Ectodermal cell (in vitro differentiated cells): ENCODE measurements at regions not wholly inside any gene's neighbourhood (a gene's known extent, or its start where the extent isn't known, plus 50 kb on each side); places are given as distances from the start of the nearest gene placed in this dataset.

Experiments
- H3K27ac ChIP-seq: 2 replicates; pipeline ENCODE4 v1.7.0; 2013; ENCODE audit warnings: mild to moderate bottlenecking, low read depth, low read length; ENCODE audit not compliant: insufficient read depth, poor library complexity, severe bottlenecking
- H3K27me3 ChIP-seq: 2 replicates; pipeline ENCODE4 v1.7.0; 2013; ENCODE audit warnings: mild to moderate bottlenecking, low read length; ENCODE audit not compliant: insufficient read depth, control insufficient read depth, poor library complexity, severe bottlenecking
- H3K36me3 ChIP-seq: one replicate; pipeline ENCODE4 v1.7.0; 2013; ENCODE audit warnings: low read length; ENCODE audit not compliant: control insufficient read depth, insufficient read depth
- H3K4me1 ChIP-seq: one replicate; pipeline ENCODE4 v1.7.0; 2013; ENCODE audit warnings: low read length; ENCODE audit not compliant: control insufficient read depth, insufficient read depth
- H3K4me3 ChIP-seq: 2 replicates; pipeline ENCODE4 v1.7.0; 2013; ENCODE audit warnings: low read depth, low read length, control low read depth; ENCODE audit not compliant: insufficient read depth
- H3K9me3 ChIP-seq: 2 replicates; pipeline ENCODE4 v1.7.0; 2013; ENCODE audit warnings: mild to moderate bottlenecking, low read length, moderate library complexity; ENCODE audit not compliant: control insufficient read depth
- WGBS, 2 experiments: methylation state at CpG; one replicate each; pipeline ENCODE4 v1.1.7; 2013; ENCODE audit warnings: missing lambda C conversion rate in 2 of 2; 5-methylcytosine and 5-hydroxymethylcytosine counted together

GRCh38 chr12:124404162-124404784 lies 109.4 kb downstream of the RFLNA start:
- no peak overlapping the region for H3K4me3 ChIP-seq
- H3K9me3 ChIP-seq, result no peaks in the 10 kb centered on the region
- peaks cover 34% of the 10 kb centered on the region for H3K4me1 ChIP-seq
- no peak overlapping the region for H3K27ac ChIP-seq
- H3K36me3 ChIP-seq, result peaks cover 1% of the 10 kb centered on the region
- WGBS, 2 experiments, result 89% methylated on average over 17 of the region's 17 CpGs
- H3K27me3 ChIP-seq, result no peaks in the 10 kb centered on the region

- H3K36me3 ChIP-seq, result peaks cover 5% of the 10 kb centered on the region
- H3K4me3 ChIP-seq, result no peak overlapping the region
- no peak overlapping the region for H3K27ac ChIP-seq
- no peaks in the 10 kb centered on the region for H3K9me3 ChIP-seq
- peaks cover 34% of the 10 kb centered on the region for H3K4me1 ChIP-seq
- 82 to 83% methylated on average over 9 of the region's 9 CpGs for WGBS, 2 experiments
- no peaks in the 10 kb centered on the region for H3K27me3 ChIP-seq
These were observed 108.4 kb downstream of the RFLNA start for GRCh38 chr12:124403273-124403672.

- H3K4me1 ChIP-seq, result peaks cover 34% of the 10 kb centered on the region
- WGBS, 2 experiments, result 48 to 50% methylated on average over 23 of the region's 23 CpGs
- H3K27ac ChIP-seq, result peak overlapping the region; percentile 50
- H3K27me3 ChIP-seq, result no peaks in the 10 kb centered on the region
- H3K36me3 ChIP-seq, result peaks cover 5% of the 10 kb centered on the region
- H3K4me3 ChIP-seq, result no peak overlapping the region
- no peaks in the 10 kb centered on the region for H3K9me3 ChIP-seq
These were observed 107.6 kb downstream of the RFLNA start for GRCh38 chr12:124402248-124403066.

- H3K27ac ChIP-seq, result peak overlapping the region; percentile 36
- H3K4me3 ChIP-seq, result no peak overlapping the region
- H3K27me3 ChIP-seq, result no peaks in the 10 kb centered on the region
- H3K9me3 ChIP-seq, result no peaks in the 10 kb centered on the region
- peaks cover 5% of the 10 kb centered on the region for H3K36me3 ChIP-seq
- H3K4me1 ChIP-seq, result peaks cover 34% of the 10 kb centered on the region
- 75 to 76% methylated on average over 15 of the region's 15 CpGs for WGBS, 2 experiments
These were observed 106.9 kb downstream of the RFLNA start for GRCh38 chr12:124401704-124402221.

GRCh38 chr12:124400124-124400523 lies 105.2 kb downstream of the RFLNA start:
- Histone ChIP-seq H3K27me3 (no peaks in the 10 kb centered on the region), H3K4me1 (peaks cover 32% of the 10 kb centered on the region), H3K9me3 (no peaks in the 10 kb centered on the region), H3K4me3 (no peak overlapping the region), H3K27ac (no peak overlapping the region), H3K36me3 (peaks cover 5% of the 10 kb centered on the region)
- WGBS, 2 experiments, result 96 to 97% methylated on average over 10 of the region's 10 CpGs

- peaks cover 5% of the 10 kb centered on the region for H3K36me3 ChIP-seq
- H3K9me3 ChIP-seq, result no peaks in the 10 kb centered on the region
- H3K27me3 ChIP-seq, result no peaks in the 10 kb centered on the region
- H3K4me3 ChIP-seq, result no peak overlapping the region
- 56 to 62% methylated on average over 11 of the region's 11 CpGs for WGBS, 2 experiments
- peaks cover 27% of the 10 kb centered on the region for H3K4me1 ChIP-seq
- no peak overlapping the region for H3K27ac ChIP-seq
These were observed 104.7 kb downstream of the RFLNA start for GRCh38 chr12:124399622-124400021.

GRCh38 chr12:124398578-124399227 lies 103.8 kb downstream of the RFLNA start:
- H3K27me3 ChIP-seq, result no peaks in the 10 kb centered on the region
- H3K27ac ChIP-seq, result no peak overlapping the region
- no peaks in the 10 kb centered on the region for H3K9me3 ChIP-seq
- WGBS, 2 experiments, result 92 to 93% methylated on average over 15 of the region's 15 CpGs
- H3K4me3 ChIP-seq, result no peak overlapping the region
- peaks cover 23% of the 10 kb centered on the region for H3K4me1 ChIP-seq
- H3K36me3 ChIP-seq, result peaks cover 5% of the 10 kb centered on the region

GRCh38 chr12:124397807-124398577 lies 103.1 kb downstream of the RFLNA start:
- peaks cover 5% of the 10 kb centered on the region for H3K36me3 ChIP-seq
- H3K9me3 ChIP-seq, result no peaks in the 10 kb centered on the region
- no peak overlapping the region for H3K4me3 ChIP-seq
- no peaks in the 10 kb centered on the region for H3K27me3 ChIP-seq
- H3K4me1 ChIP-seq, result peaks cover 25% of the 10 kb centered on the region
- WGBS, 2 experiments, result 92 to 94% methylated on average over 22 of the region's 22 CpGs
- no peak overlapping the region for H3K27ac ChIP-seq

GRCh38 chr12:124397399-124397679 lies 102.4 kb downstream of the RFLNA start:
- H3K9me3 ChIP-seq, result no peaks in the 10 kb centered on the region
- H3K4me1 ChIP-seq, result peaks cover 25% of the 10 kb centered on the region
- H3K4me3 ChIP-seq, result no peak overlapping the region
- H3K27me3 ChIP-seq, result no peaks in the 10 kb centered on the region
- peaks cover 5% of the 10 kb centered on the region for H3K36me3 ChIP-seq
- 92% methylated on average over 7 of the region's 7 CpGs for WGBS, 2 experiments
- no peak overlapping the region for H3K27ac ChIP-seq
